ENCODE measurements at regions not wholly inside any gene's neighbourhood (a gene's known extent, or its start where the extent isn't known, plus 50 kb on each side); places are given as distances from the start of the nearest gene placed in this dataset.

DNA sequence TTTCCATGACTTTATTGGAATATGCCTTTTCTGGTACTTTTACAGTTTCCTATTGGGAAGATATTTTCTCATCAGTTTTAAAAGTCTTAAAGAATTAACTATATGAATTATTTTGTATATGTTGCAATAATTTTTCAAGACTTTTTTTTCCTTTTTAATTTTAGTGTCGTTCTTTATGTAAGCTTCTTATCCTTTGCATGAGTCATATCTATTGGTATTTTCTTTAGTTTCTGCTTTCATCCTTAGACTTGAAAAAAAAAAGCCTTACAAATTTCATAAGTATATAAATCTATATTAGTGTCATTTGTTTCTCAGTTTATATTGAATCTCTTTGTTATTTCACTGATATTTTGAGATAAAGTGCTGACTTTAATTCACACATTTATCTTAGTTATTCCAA, 94.9 kb downstream of the DSEL start:
- Histone ChIP-seq H3K9me3 (ENCODE audit: control insufficient read depth, low read length) (no peaks in the 10 kb centered on the region), H3K4me1 (no peaks in the 10 kb centered on the region), H3K27ac (no peak overlapping the region), H3K9ac (no peak overlapping the region), H2AFZ (no peak overlapping the region), H3K79me2 (no peaks in the 10 kb centered on the region), H3K36me3 (ENCODE audit: control insufficient read depth, insufficient read depth, low read length) (no peaks in the 10 kb centered on the region), H3K4me3 (ENCODE audit: low read depth, low read length) (no peak overlapping the region), H3K4me2 (ENCODE audit: low read length) (no peak overlapping the region), H3K27me3 (ENCODE audit: control insufficient read depth, insufficient read depth, low read length) (no peaks in the 10 kb centered on the region)
- TF ChIP-seq, protein P1, sequence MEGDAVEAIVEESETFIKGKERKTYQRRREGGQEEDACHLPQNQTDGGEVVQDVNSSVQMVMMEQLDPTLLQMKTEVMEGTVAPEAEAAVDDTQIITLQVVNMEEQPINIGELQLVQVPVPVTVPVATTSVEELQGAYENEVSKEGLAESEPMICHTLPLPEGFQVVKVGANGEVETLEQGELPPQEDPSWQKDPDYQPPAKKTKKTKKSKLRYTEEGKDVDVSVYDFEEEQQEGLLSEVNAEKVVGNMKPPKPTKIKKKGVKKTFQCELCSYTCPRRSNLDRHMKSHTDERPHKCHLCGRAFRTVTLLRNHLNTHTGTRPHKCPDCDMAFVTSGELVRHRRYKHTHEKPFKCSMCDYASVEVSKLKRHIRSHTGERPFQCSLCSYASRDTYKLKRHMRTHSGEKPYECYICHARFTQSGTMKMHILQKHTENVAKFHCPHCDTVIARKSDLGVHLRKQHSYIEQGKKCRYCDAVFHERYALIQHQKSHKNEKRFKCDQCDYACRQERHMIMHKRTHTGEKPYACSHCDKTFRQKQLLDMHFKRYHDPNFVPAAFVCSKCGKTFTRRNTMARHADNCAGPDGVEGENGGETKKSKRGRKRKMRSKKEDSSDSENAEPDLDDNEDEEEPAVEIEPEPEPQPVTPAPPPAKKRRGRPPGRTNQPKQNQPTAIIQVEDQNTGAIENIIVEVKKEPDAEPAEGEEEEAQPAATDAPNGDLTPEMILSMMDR (IDR thresholded peaks at IDR 0.05): no peak

- Histone ChIP-seq H3K4me3 (ENCODE audit: low read depth, low read length) (no peak overlapping the region), H3K27ac (no peak overlapping the region), H2AFZ (no peak overlapping the region), H3K27me3 (ENCODE audit: control insufficient read depth, insufficient read depth, low read length) (no peaks in the 10 kb centered on the region), H3K4me2 (ENCODE audit: low read length) (peak overlapping the region; percentile 30), H3K4me1 (no peaks in the 10 kb centered on the region), H3K36me3 (ENCODE audit: control insufficient read depth, insufficient read depth, low read length) (no peaks in the 10 kb centered on the region), H3K9ac (no peak overlapping the region), H3K79me2 (no peaks in the 10 kb centered on the region), H3K9me3 (ENCODE audit: control insufficient read depth, low read length) (no peaks in the 10 kb centered on the region)
- TF ChIP-seq, protein P1 (IDR thresholded peaks at IDR 0.05): no peak
Measured at GRCh38 chr18:67417864-67418523, 98.5 kb downstream of the DSEL start.

- Histone ChIP-seq H3K9ac (no peak overlapping the region), H3K79me2 (no peaks in the 10 kb centered on the region), H3K4me2 (ENCODE audit: low read length) (no peak overlapping the region), H3K36me3 (ENCODE audit: control insufficient read depth, insufficient read depth, low read length) (no peaks in the 10 kb centered on the region), H3K9me3 (ENCODE audit: control insufficient read depth, low read length) (no peaks in the 10 kb centered on the region), H3K4me3 (ENCODE audit: low read depth, low read length) (no peak overlapping the region), H3K4me1 (no peaks in the 10 kb centered on the region), H3K27ac (no peak overlapping the region), H2AFZ (no peak overlapping the region), H3K27me3 (ENCODE audit: control insufficient read depth, insufficient read depth, low read length) (no peaks in the 10 kb centered on the region)
- TF ChIP-seq, protein P1 (IDR thresholded peaks at IDR 0.05): no peak
Measured at GRCh38 chr18:67411116-67411515, 105.4 kb downstream of the DSEL start.

DNA sequence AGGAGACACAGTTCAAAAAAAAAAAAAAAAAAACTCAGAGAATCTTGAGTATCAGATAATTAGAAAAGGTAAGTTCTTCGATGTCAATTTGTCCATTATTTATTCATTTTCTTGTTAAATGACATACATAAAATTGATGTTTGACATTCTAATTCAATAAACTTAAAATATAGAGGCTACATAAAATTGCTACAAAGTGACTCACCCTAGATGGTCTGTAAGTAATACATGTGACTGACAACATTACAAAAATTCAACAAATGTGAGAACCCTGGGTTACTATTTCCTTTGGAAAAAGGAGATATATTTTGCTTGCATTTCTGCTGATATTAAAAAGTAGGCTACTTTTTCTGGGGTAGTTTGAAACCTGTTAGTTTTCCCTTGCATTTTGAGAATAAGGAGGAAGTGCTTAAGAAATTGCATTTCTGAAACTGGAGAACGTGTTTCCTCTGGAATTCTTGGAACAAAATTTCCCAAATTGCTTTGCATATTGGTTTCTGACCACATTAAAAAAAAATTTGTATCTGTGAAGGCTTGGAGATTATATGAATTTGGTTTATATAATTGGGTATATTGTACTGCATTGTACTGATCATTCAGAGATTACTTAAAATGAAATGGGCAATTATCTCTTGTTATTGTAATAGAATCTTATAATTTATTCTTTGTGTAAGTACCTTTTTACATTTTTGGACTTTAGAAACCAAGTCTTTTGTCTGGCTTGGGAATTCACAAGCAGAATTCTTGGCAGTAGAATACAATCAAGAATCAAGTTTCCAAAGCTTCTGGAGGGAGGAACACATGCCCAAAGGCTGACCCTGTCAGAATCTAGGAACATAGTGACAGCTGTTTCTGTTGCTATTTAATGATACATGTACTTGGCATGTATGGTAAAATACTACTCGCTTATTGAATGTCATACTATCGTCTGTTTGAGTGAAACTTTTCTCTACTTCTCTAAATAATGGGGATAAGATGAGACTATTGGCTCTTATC, 106.1 kb downstream of the DSEL start:
- Histone ChIP-seq H3K9ac (no peak overlapping the region), H3K36me3 (ENCODE audit: control insufficient read depth, insufficient read depth, low read length) (no peaks in the 10 kb centered on the region), H2AFZ (no peak overlapping the region), H3K27ac (no peak overlapping the region), H3K4me1 (no peaks in the 10 kb centered on the region), H3K9me3 (ENCODE audit: control insufficient read depth, low read length) (no peaks in the 10 kb centered on the region), H3K79me2 (no peaks in the 10 kb centered on the region), H3K4me3 (ENCODE audit: low read depth, low read length) (no peak overlapping the region), H3K4me2 (ENCODE audit: low read length) (no peak overlapping the region), H3K27me3 (ENCODE audit: control insufficient read depth, insufficient read depth, low read length) (no peaks in the 10 kb centered on the region)
- TF ChIP-seq, protein P1 (IDR thresholded peaks at IDR 0.05): no peak
